Glomerular endothelial cell (primary cell): ENCODE measurements at regions not wholly inside any gene's neighbourhood (a gene's known extent, or its start where the extent isn't known, plus 50 kb on each side); places are given as distances from the start of the nearest gene placed in this dataset.

Experiments used
- DNase-seq: peaks from one replicate; pipeline ENCODE4 v3.0.0-alpha.2; 2011; ENCODE audit warnings: low read depth, low spot score; ENCODE audit errors: extremely low read depth

DNA sequence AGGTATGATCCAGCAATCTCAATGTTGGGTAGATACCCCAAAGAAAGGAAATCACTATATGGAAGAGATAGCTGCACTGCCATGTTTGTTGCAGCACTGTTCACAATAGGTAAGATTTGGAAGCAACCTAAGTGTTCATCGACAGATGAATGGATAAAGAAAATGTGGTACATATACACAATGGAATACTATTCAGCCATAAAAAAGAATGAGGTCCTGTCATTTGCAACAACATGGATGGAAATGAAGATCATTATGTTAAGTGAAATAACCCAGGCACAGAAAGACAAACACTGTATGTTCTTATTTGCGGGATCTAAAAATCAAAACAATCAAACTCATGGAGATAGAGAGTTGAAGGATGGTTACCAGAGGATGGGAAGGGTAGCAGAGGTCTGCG, 372.4 kb upstream of the SPRED2 start:
- no peak for DNase-seq

DNA sequence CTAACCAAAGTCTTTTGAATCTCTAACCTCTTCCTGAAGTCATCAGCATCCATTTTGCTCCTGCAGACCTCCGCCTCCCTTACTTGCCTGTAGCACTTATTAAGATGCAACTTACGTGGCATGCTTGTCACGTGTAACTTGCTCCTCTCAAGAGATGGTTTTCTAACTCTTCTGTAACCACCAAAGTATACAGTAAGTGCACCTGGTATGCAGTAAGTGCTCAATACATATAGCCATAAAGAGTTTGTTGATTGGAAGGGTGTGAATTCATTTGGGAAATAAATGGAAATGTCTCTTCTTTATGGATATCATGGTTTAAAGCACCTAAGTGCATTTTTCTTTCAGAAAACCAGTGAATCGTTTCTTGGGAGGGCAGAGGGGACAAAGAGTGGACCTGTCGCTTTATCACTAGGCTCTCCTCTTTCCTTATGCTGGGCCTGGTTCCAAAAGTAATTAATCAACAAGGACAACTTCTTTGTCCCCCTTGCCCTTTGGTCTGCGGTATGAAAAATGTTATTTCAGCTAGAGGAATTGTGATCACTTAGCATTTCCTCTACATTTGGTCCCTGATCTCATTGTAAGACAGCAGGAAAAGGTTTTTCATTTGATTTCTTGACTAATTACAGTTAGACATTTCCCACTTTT, 370.0 kb upstream of the SPRED2 start:
- DNase-seq: no peak

DNA sequence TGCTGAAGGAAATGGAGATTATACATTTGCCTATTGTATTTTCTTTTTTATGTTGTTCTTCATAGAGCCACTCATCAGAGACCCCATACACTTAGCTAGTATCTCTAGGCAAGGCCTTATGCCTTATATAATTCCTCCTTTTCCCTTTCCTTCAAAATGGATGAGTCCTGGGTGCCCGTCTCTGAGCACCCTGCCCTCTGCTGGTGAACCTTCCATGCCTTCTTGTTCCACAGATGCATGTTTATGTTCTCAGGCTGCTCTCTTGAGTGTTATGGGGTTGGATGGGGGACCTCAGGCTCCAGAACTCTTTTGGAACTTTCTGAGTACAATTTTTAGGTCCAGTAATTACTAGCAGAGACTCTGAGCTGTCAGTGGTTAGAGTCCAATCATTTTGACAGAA, 368.6 kb upstream of the SPRED2 start:
- DNase-seq: no peak

DNA sequence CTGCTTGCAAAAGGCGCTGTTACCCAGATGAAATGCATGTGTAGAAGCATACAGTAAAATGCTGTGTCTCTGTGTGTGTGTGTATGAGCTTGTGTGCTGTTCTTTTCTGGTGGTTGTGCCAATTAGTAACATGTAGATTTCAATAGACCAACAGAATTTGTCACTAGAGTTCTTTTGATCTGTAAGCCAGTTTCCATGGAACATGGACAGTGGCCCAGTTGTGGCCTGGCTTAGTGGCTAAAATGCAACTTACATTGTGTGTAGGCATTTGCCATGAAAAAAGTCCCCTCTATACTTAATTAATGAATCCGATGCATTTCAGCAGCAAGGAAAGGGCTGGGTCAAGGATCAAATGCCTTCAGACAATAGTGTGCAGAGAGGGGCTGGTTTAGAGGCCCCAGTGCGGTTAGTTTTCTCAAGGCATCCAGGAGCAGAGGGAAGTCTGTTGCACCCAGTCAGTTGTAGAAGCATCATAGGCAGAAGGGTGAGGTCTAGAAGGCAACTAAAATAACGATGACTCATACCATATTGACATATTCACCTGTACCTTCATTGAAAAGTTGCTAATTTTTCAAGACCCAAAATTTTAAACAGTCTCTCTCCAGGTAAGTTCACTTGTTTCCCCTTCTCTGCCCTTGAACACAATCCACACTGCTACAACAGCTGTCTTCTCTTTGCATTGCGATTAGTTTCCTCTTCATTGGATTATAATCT, 366.9 kb upstream of the SPRED2 start:
- DNase-seq: no peak

DNA sequence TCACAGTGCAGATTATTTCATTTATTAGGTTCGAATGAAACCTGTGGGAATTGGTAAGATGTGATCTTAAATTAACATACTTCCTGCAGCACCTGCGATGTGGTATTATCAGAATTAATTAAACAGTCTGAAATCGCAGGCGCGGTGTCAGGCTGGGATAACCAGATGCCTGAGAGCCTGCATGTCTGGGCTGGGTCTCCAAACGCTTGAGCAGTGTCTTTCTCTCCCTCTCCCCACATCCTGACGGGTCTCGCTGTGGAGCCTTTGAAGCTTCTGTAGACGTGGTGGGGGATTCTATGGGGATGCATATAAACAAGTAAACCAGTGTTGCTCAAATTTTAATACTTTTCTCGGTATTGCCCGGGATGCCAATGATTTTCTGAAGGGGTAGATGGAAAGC, 366.2 kb upstream of the SPRED2 start:
- no peak for DNase-seq

DNA sequence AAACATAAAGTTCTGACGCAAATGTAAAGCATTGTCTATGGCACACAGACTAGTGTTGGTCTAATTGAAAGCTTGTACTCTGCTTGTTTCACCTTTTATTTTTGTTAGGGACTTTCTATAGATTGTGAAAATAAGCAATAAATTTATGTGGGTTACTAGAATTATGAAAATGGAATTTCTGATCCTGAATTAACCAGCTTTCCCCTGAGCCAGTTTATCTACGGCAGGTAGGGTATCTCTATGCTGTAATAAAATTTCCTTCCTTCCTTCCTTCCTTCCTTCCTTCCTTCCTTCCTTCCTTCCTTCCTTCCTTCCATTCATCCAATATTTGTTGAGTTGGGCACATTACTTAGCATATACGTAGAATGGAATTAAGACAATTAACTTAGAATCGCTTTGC, 362.6 kb upstream of the SPRED2 start:
- DNase-seq: no peak

DNA sequence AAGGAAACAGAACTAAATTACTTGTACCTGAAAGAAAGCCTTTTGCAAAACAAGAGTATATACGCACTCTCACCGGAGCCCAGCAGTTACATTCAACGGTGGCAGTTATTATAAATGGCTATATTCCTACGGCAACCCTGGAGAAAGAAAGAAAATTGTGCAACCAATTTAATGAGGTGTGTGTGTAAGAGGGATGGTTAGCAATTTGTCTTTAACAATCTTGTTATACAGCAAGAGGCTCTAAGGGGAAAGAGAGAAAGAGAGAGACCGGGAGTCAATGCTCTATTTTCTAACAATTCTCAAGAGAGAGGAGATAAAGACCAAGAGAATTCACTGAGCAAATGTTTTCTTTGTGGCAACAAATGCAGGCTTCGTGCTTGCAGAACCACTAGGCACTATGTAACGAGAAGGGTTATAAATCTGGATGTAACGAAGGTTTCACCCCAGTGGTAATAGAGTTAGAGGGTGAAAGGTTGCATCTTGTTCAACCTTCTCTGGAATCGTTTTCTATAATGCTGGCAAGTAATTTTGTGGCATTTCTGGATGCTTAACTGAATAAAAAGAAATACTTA, 359.1 kb upstream of the SPRED2 start:
- DNase-seq: no peak

DNA sequence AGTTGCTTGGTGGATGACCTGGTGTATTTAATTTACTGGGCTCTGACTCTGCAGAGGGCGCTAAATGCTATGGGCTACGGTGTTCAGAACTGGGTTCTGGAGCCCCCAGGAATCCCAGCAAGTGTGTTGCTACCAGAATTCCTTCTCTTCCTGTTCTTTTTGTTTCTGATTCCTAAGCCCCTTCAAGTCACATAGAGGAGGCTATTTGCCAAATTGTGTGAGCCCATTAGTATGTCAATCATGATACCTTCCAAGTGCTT, 358.2 kb upstream of the SPRED2 start:
- no peak for DNase-seq

DNA sequence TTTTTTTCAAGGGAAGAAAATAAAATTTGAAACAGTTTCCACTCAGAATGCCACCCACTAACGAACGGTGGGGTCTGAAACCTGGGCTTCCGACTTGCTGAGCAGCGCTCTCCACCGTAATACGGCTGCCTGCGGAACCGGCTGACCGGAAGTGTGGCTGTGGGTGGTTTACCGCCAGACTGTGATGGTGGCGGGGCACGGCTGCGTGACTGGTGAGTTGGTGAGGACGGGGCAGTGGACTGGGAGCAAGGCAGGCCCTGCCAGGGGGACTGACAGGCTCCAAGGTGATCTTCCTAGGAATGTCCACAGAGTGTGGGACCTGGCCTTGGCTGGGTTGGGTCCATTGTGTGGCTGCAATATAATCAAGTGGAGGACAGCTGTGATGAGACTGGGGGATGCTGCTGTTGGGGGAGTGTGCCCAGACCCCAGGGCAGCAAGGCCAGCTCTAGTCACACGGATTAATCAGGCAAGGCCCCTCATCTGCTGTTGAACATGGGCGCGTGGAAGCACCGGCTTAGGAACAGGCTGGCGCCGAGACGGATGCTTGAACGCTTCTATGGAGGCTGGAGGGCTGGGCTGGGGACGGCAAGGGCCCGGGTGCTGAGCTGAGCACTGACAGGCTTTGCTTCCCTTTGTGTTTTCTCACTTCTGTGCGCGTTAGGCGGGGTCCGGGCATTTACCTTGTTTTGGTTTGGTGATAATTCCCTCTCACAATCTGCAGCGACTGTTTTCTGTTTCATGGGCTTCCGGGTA, 357.7 kb upstream of the SPRED2 start:
- DNase-seq: no peak

DNA sequence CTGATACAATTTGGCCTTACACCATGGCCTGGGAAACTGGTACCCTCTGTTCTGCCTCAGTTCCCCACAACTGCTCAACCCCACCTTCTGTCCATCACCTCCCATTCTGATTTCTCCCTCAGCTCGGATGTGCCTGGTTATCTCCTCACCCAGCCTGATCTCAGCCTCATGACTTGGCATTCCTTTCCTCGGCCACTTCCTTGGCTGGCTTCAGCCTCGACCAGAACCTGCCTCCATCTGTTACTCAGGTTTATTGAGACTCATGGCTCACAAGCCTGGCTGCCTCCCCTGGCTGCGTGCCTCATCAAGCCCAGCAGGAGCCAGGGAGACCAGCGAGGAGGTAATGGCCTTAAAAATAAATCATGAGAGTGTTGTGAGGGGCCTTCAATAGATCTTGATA, 356.2 kb upstream of the SPRED2 start:
- no peak for DNase-seq

DNA sequence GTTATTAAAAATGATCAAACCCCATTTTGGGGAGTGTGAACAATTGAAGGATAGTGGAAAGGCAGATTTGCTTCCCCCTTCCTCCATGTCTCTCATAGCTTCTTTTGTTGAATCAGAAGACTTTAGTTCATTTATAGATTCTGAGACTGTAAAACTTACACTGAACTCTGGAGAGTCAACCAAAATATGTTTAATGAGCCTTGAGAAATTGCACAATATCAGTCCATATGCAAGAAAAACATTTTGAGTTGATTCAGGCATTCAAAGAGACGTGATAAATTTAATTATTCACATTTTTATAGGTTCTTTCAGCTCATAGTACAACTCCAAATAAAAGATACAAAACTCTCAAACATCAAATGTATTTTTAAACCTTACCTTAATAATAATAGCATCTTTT, 354.4 kb upstream of the SPRED2 start:
- no peak for DNase-seq

DNA sequence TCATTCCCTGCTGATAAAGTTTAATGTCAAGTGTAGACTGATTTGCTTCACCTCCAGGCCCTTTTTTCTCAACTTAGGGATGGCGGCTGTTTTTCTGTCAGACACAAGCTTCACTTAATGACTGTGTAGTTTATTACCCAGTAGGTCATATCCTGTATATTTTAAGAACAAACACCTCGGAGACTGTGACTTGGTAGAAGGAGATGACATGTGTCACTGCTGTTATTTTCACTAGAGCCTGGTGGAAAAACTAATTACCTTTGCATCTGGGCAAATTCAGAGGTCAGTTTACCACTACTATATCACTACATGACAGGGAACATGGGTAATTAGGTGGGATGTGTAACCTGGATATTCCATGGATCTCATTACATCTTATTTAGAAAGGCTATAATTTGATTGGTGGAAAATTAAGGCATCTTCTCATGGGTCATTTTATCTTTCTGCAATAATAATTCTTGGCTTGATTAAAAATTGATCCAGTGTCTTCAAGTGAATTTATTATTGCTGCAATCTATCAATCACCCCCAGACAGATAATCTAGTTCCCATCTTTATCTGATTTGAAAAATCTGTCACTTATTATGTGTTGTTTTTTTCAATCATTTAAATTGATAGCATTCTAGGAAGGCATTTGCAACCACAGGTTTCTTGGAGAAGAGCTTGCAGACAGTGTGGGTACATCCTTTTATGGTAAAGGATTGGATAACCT, 353.8 kb upstream of the SPRED2 start:
- DNase-seq: no peak

DNA sequence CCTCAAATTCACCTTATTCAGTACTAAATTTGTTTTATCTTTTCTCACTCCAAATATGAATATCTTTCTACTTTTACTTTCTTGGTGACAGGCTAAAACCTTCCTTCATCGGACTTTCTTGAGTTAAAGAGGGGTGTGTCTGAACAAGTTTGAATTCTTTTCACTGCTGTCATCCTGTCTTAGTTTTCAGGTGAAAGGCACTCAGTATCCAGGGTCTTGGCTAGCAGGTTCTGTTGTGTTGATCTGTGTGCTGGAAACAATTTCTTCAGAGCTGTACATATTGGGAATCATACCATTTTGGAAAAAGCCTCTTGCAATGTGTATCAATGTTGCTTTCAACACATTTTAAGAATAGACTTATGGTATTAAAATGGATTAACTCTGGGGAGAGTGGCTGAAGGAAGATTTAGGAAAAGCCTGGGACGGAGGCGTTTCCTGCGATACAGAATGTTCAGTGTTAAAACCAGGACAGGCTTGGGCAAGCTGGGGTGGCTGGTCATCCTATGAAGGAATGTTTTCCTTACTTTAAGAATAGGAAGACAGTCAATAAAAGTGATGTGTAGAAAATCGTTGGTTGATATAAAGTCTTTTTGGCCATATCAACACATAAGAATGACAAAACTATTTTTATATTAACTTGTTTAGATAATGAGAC, 350.7 kb upstream of the SPRED2 start:
- DNase-seq: no peak

DNA sequence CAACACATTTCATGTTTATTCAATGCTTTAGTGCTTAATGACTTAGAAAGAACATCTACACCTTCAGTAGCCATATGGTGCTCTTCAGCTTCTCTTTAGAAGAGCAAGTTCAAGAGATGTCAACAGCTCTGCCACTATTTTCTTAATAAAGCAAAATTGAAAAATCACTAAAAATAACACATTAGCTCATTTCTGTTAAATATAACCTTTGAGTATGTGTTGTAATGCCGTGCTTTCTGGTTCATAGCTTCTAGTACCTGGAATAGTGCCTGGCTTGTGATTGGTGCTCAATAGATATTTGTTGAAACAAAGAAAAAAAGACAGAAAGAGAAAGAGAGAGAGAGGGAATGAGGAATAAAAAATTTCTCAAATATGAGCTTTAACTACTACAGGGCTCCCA, 349.8 kb upstream of the SPRED2 start:
- no peak for DNase-seq

DNA sequence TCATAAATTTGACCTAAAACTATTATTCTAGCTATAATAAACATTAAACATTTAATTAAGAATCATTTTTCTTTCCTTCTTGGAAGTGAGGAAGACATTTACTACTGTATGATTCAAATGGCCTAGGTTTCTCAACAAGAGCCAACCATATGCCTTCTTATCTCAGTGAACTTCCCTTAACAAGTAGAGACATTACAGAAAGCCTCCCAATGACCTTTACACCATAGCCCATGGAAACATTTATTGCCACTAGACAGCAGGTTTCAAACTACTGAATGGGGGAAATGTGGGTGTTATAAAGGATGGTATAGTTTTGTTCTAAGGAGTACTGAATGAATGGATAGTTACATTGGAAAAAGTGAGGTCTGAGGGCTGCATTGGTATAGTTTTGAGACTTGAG, 349.4 kb upstream of the SPRED2 start:
- no peak for DNase-seq

DNA sequence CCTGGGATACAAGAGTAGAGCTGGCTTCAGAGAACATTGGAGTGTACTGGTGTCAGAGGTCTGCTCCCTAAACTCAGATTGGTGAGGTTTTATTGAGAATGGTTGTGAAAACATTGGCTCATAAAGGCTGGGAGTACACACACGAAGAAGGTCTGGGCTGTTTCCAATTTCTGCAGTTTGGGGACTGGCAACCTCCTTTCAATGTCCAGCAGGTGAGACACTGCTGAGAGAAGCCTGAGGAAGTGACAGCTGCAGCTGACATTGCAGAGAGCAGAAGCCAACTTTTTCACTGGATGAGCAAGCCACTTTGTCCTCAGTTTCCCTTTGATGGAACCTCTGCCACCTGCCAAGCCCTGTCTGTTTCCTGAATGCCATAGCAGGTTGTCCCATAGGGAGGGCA, 346.6 kb upstream of the SPRED2 start:
- no peak for DNase-seq

DNA sequence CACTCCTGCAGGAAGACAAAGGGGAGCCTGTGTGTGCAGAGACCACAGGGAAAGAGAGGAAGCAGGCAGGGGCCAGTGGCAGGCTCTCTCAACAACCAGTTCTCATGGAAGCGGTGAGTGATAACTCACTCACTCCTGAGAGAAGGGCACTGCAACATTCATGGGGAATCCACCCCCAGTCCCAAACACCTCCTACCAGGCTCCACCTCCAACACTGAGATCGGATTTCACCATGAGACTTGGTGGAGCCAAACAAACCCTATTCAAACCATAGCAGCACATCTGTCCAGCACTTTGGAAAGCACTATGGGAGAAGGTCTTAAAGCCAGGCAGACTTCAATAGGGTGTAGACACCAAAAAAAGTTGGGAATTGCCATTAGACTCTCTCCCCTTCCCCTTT, 345.7 kb upstream of the SPRED2 start:
- no peak for DNase-seq

DNA sequence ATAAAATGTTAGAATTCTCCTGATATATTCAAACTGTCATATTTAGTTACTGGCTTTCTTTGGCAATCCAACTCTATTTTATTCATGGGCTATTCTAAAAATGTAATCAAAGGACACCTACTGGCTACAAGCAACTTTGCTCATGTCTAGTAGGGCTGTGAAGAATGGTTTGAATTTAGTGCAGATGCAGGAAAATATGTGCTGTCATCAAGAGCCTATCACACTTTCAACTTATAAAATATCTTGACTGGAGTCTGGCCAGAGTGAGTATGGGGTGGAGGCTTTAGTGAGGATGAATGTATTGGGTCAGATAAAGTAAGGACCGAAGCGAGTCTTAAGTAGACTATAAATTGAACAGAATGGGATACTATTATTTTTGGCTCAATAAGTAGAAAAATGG, 343.4 kb upstream of the SPRED2 start:
- DNase-seq: no peak

DNA sequence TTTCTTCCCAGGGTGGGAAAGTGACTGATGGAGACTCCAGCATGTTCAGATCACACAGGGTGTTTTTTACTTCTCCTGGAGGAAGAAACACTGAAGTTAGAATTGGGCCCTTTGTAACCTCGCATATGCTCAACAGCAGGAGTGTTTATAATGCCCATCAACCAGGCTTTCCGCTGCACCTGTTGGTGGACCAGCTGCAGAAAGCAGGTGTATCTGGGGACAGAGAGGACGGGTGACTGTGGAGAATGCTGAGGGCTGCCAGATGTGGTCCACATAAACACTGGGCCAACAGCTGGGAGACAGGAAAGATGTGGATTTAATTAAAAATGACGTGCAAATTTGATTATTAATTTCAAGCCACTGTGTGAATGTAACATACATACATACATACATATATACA, 335.5 kb upstream of the SPRED2 start:
- no peak for DNase-seq

DNA sequence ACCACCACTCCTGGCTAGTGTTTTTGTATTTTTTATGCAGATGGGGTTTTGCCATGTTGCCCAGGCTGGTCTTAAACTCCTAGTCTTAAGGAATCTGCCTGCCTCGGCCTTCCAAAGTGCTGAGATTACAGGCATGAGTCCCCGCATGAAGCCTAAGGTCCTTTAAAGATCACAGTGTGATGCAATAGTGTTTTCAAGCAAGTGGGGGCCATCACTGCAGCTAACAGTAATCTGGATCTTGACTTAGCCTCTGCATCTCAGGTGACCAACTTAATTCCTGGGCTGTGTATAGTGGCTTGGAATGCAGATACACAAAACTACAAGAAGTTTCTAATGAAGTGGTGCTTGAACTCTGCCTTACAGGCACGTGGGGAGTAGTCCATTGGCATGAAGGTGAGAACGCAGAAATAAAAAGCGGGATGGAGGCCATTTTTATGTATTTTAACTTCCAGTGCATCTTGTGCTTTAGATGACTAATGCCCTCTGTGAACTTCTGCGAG, 334.4 kb upstream of the SPRED2 start:
- DNase-seq: no peak

DNA sequence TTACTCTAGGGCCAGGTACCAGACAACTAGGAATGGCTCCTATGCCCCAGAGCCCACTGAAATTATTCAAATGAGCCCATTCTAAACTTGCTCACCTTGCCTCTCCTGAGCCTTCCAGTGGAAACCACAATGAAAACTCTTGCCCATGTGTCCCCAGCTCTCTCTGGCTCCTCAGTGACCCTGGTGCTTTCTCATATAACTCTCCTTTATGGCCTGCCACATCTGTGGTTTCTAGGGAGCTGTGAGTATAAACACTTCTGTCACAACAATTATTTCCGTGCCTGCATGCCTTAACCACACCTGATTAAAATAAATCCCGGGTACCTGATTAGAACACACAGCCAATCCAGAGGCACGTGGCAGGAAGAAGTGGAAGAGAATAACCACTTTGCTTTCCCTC, 333.0 kb upstream of the SPRED2 start:
- DNase-seq: no peak
